Fibroblast of lung (primary cell): ENCODE measurements at regions not wholly inside any gene's neighbourhood (a gene's known extent, or its start where the extent isn't known, plus 50 kb on each side); places are given as distances from the start of the nearest gene placed in this dataset.

Experiments
- EZH2 ChIP-seq: IDR thresholded peaks from 2 replicates; pipeline ENCODE4 v1.5.1; 2012; ENCODE audit warnings: low read length, control low read depth, mild to moderate bottlenecking; ENCODE audit errors: missing control alignments
- TF ChIP-seq, protein P1 (sequence below), 2 donors: IDR thresholded peaks in 1 of 2; conservative IDR thresholded peaks in 1 of 2; 1 replicate in 1 of 2; 2 replicates in 1 of 2; pipeline ENCODE4 v1.5.1; 2011 to 2012; ENCODE audit warnings: low read length in 2 of 2, control low read depth in 1 of 2, inconsistent platforms in 1 of 2, low read depth in 1 of 2, mild to moderate bottlenecking in 1 of 2

GRCh38 chr15:39159833-39160232 lies 421.0 kb upstream of the THBS1 start:
- TF ChIP-seq, protein P1, sequence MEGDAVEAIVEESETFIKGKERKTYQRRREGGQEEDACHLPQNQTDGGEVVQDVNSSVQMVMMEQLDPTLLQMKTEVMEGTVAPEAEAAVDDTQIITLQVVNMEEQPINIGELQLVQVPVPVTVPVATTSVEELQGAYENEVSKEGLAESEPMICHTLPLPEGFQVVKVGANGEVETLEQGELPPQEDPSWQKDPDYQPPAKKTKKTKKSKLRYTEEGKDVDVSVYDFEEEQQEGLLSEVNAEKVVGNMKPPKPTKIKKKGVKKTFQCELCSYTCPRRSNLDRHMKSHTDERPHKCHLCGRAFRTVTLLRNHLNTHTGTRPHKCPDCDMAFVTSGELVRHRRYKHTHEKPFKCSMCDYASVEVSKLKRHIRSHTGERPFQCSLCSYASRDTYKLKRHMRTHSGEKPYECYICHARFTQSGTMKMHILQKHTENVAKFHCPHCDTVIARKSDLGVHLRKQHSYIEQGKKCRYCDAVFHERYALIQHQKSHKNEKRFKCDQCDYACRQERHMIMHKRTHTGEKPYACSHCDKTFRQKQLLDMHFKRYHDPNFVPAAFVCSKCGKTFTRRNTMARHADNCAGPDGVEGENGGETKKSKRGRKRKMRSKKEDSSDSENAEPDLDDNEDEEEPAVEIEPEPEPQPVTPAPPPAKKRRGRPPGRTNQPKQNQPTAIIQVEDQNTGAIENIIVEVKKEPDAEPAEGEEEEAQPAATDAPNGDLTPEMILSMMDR (conservative IDR thresholded peaks at IDR 0.05 in 1 of 2, IDR thresholded peaks at IDR 0.05 in 1 of 2; ENCODE audit: low read depth in 1 of 2, low read length in 2 of 2): no peak
- no peak for TF ChIP-seq EZH2
